GM19463 (cell line): ENCODE measurements at regions not wholly inside any gene's neighbourhood (a gene's known extent, or its start where the extent isn't known, plus 50 kb on each side); places are given as distances from the start of the nearest gene placed in this dataset.

ENCODE experiments used
- ATAC-seq: cut with Tn5 transposase; IDR thresholded peaks from one replicate; pipeline ENCODE4 v1.9.1; 2021; ENCODE audit warnings: mild to moderate bottlenecking, moderate library complexity; ENCODE audit not compliant: unreplicated experiment

DNA sequence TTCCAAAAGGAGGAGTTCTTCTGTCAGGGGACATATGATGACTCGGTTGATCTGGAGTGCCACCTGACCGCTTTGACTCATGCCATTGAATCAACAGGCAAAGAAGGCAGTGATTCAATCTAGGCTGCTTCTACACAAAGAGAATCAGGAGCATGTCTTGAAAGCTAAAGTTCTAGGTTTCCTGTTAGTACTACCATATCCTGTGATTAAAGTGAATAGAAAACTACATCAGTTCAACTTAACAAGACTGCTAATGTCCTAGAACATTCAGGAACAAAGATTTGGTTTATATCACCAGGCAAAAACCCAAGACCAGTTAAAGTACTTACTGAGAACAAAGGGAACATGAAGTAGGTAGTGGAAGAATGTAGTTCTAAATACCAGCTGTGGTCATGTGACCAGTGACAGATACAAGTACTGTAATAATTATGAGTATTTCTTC, 216.8 kb upstream of the SGK1 start:
- no peak for ATAC-seq

GRCh38 chr6:134533991-134534390, 216.1 kb upstream of the SGK1 start:
- ATAC-seq, result no peak

GRCh38 chr6:134532694-134533624, 215.0 kb upstream of the SGK1 start:
- ATAC-seq, result no peak

- no peak for ATAC-seq
These were observed 213.7 kb upstream of the SGK1 start for GRCh38 chr6:134531611-134532010.

DNA sequence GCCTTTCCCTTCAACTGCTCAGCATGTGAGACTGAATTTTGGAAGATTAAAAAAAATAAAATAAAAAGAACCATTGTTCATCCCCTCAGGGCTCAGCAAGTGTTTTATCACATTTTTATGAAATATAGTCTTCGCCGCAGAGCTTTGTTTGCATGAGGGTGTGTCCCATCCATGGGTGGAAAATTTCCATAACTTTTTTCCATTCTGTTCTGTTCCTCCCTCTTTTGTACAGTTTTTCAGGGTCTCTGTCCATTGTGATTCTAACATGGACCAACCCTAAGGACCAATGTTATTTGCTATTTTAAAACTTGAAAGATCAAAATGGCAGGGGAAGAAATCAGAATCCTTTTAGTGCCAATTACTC, 213.3 kb upstream of the SGK1 start:
- ATAC-seq, result no peak

DNA sequence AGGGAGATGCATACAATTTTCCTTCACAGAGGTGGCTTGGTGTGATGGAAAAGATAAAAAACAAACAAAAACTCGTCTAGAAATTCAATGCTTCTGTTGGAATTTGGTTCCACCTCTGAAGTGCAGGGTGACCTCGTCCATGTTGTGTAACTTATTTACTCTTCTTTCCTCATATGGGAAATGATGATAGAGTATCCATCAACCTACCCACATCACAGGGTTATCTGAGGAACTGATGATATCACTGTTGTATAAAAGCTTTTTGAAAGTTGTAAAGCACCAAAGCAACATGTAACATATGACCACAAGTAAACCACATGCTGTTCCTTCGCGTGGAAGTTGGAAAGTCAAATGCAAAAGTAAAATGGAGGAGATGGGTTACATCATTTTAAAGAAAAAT, 212.0 kb upstream of the SGK1 start:
- ATAC-seq, result no peak

GRCh38 chr6:134529305-134529704, 211.4 kb upstream of the SGK1 start:
- no peak for ATAC-seq

DNA sequence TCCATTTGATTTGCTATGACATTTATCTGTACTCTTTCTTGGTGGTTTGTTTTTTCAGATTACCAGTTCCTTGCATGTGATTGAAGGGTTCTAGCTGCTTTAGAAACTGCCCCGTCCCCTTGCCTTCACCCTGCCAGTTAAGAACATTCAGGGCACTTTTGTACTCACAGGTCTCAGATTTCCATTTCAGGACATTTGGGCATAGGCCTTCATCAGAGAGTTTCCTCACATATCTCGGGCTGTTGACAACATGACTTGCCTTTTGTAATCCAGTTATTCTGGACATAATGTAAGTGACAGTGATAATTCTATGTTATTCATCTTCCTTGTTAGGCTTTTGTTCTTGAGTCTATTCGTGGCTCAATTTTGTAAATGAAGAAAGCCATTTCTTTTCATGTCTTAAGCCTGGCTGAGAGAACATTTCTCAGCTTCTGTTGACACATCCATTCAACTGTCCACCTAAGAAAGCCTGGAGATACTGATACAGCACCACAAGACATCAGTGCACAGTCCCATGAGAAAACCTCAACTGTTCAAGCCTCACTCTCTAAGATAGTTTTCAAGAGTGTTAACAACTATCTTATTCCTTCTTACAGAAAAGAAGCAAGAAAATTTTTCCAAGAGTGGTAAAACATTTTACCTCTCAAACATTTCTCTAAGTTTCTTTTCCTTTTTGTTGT, 209.3 kb upstream of the SGK1 start:
- no peak for ATAC-seq

- ATAC-seq, result no peak
These were observed 207.4 kb upstream of the SGK1 start for GRCh38 chr6:134525190-134525868.

- no peak for ATAC-seq
These were observed 206.2 kb upstream of the SGK1 start for GRCh38 chr6:134523903-134524650.

DNA sequence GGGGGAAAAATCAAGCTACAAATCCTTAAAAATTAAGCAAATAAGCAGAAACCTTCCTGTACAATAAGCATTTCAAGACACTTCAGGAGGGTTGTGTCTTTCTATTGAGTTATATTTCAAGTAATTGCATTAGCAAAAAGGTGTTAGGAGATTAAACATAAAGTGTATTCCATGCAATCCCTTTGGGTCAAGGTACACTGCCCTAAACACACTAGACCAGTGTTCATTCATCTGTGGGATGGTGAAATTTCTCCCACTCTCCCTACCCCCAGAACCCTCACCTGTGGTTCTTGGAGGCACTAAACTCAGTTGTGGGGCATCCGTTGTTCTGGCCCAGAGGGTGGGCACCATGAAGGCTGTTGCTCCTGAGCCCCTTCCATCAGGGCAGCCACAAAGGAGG, 205.1 kb upstream of the SGK1 start:
- ATAC-seq, result no peak

GRCh38 chr6:134521116-134521501, 203.2 kb upstream of the SGK1 start:
- no peak for ATAC-seq

DNA sequence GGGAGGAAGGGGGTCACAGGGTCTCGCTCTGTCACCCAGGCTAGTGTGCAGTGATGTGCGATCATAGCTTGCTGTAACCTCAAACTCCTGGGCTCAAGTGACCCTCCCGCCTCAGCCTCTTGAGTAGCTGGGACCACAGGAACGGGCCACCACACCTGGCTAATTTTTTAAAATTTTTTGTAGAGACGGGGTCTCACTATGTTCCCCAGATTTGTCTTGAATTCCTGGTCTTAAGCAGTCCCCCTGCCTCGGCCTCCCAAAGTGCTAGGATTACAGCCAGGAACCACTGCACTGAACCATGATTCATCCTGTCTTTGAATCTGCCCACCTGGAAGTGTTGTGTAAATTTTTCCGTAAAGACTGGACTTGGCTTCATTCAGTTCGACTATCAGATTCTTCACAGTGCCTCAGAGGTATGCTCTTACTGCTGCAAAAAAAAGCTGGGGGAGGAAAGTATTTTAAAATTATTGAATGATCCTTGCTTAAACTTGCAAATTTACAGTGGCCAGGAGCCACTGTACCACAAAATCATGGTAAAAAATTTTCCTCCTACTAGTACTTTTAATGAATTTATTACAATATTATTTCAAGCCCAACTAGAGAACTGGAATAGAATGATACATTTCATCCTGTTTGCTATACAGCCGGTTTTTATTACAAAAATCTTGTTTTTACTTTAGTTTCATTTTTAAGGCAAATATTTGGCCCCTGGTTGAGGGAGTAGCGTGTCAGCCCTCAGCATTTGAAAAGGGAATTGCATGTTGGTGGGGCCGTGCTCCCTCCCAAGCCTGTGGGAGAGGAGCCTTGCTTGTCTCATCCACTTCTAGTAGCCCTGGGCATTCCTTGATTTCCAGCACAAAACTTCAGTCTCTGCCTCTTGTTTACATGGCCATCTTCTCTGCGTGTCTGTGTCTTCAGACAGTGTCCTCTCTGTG, 202.5 kb upstream of the SGK1 start:
- ATAC-seq, result no peak

DNA sequence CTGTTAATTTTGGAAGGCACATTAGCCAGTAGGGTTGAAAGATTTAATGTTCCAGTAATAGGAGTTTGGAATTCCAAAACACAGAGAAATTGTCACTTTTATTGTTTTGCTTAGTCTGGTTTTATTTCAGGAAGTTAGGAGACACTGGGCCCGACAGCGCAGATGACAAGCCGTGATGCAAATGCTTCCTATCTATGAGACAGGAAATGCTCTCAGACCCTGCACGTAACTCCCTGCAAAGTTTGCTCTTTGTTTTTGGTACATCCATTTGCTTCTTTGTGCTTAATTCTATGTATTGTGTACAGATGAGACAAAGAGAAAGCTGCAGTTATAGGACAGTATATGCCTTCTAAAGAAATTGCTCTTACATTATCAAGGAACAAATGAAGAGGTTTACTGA, 201.6 kb upstream of the SGK1 start:
- ATAC-seq, result no peak

DNA sequence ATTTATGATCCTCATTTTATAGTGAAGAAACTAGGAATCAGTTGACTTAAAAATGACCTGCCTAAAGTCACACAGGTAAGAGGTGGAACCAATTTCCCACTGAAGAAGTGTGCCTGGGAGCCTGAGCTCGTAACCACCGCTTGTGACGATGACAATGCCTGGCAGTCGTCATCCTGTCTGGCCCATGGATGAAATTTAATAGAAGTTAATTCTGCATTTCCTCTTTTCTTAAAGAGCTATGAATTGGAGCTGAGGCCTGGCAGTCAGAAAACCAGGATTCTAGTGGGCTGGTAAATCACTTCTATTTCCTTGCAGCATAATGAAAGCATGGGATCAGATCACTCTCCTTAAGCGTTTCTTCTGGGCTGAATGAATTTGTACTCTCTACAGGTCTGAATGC, 200.0 kb upstream of the SGK1 start:
- ATAC-seq, result no peak

GRCh38 chr6:134517145-134517658, 199.3 kb upstream of the SGK1 start:
- ATAC-seq, result no peak

- no peak for ATAC-seq
These were observed 198.7 kb upstream of the SGK1 start for GRCh38 chr6:134516582-134516981.

GRCh38 chr6:134515986-134516385, 198.1 kb upstream of the SGK1 start:
- no peak for ATAC-seq

GRCh38 chr6:134512981-134513391, 195.1 kb upstream of the SGK1 start:
- no peak for ATAC-seq
